ENCODE measurements at regions not wholly inside any gene's neighbourhood (a gene's known extent, or its start where the extent isn't known, plus 50 kb on each side); places are given as distances from the start of the nearest gene placed in this dataset.

DNA sequence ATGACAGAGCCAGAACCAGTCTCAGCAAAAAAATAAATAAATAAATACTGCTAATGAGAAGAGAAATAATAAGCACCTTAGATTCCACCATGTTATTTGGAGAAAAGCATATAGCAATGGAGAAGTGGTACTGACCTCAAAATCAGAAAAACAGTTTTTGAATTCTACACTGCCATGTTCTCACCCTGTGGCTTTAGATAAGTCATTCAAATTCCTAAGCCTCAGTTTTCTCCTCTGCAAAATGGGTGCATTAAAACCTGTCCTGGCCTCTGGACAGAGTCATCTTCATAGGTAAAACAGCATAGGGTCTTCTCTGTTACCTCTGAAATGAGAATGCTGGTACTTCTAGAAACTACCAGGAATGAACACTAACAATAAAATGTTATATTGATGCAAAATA lies 62.2 kb upstream of the RMP24 start (continued):
- TF ChIP-seq USF2 (IDR thresholded peaks at IDR 0.05; ENCODE audit: low read length) (no peak), GABPA (IDR thresholded peaks at IDR 0.05; ENCODE audit: borderline replicate concordance, insufficient read depth, low read length) (no peak), GTF2F1 (IDR thresholded peaks at IDR 0.05; ENCODE audit: borderline replicate concordance, low read depth, low read length) (no peak)
